Activated naive CD8-positive, alpha-beta T cell treated with anti-CD3 and anti-CD28 coated beads, Interleukin-2, amount 50 U/mL, for 16 hours (primary cell): ENCODE measurements at regions not wholly inside any gene's neighbourhood (a gene's known extent, or its start where the extent isn't known, plus 50 kb on each side); places are given as distances from the start of the nearest gene placed in this dataset.

ENCODE experiments used
- DNase-seq: peaks from one replicate; pipeline ENCODE4 v3.0.0-alpha.2; 2020; ENCODE audit warnings: low read depth, low spot score

- no peak for DNase-seq
These were observed 136.5 kb upstream of the CDH4 start for GRCh38 chr20:61115364-61116065.

- DNase-seq = no peak
These were observed 134.3 kb upstream of the CDH4 start for GRCh38 chr20:61117725-61118124.

GRCh38 chr20:61118429-61119224 is 133.4 kb upstream of the CDH4 start:
- DNase-seq = no peak

GRCh38 chr20:61119273-61119672 is 132.8 kb upstream of the CDH4 start:
- DNase-seq = no peak

GRCh38 chr20:61119794-61120410 is 132.2 kb upstream of the CDH4 start:
- no peak for DNase-seq

GRCh38 chr20:61120595-61121515 is 131.2 kb upstream of the CDH4 start:
- no peak for DNase-seq

GRCh38 chr20:61121661-61122060 is 130.4 kb upstream of the CDH4 start:
- DNase-seq = no peak

GRCh38 chr20:61123286-61123685 is 128.8 kb upstream of the CDH4 start:
- DNase-seq = no peak

GRCh38 chr20:61123751-61124368 is 128.2 kb upstream of the CDH4 start:
- DNase-seq = no peak

- DNase-seq = no peak
These were observed 127.0 kb upstream of the CDH4 start for GRCh38 chr20:61125076-61125475.

GRCh38 chr20:61125546-61126180 is 126.4 kb upstream of the CDH4 start:
- no peak for DNase-seq

GRCh38 chr20:61126369-61127195 is 125.5 kb upstream of the CDH4 start:
- no peak for DNase-seq

- no peak for DNase-seq
These were observed 124.6 kb upstream of the CDH4 start for GRCh38 chr20:61127311-61128039.

- no peak for DNase-seq
These were observed 123.3 kb upstream of the CDH4 start for GRCh38 chr20:61128701-61129269.

GRCh38 chr20:61129311-61129710 is 122.8 kb upstream of the CDH4 start:
- DNase-seq = no peak

- no peak for DNase-seq
These were observed 121.9 kb upstream of the CDH4 start for GRCh38 chr20:61130156-61130555.

- DNase-seq = no peak
These were observed 120.1 kb upstream of the CDH4 start for GRCh38 chr20:61131944-61132343.

GRCh38 chr20:61133611-61134010 is 118.5 kb upstream of the CDH4 start:
- no peak for DNase-seq
